HG03108 (cell line): ENCODE measurements at regions not wholly inside any gene's neighbourhood (a gene's known extent, or its start where the extent isn't known, plus 50 kb on each side); places are given as distances from the start of the nearest gene placed in this dataset.
"Not testable (repeated sequence)": the region's sequence is repeated elsewhere in the genome, so short reads cannot be mapped to it uniquely, and the experiment has no call there.

Experiments
- ATAC-seq: cut with Tn5 transposase; IDR thresholded peaks from one replicate; pipeline ENCODE4 v1.9.1; 2021; ENCODE audit warnings: moderate library complexity; ENCODE audit not compliant: unreplicated experiment

GRCh38 chr9:88287972-88288371, 100.3 kb upstream of the SPIN1 start:
- no peak for ATAC-seq

- no peak for ATAC-seq
Measured at GRCh38 chr9:88280816-88281382, 107.3 kb upstream of the SPIN1 start.

DNA sequence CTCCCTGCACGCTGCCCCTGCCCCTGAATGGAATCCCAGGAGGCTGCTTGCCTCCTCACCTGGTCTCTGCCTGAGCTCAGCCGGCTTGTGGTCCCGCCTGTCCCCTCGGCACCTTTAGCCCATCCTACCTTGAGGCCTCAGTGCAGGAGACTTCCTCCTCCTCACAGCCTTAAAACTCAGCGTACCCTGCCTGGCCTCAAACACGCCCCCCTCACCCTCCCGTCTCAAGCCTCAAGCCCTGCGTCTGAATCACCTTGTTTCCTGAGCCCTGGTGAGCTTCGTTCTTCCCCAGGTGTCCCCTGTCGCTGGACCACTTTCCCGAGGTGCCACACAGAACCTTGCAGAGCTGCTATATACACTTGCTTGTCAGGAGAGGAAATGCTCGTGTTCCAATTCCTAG, 110.2 kb upstream of the SPIN1 start:
- no peak for ATAC-seq

- ATAC-seq: no peak
Measured at GRCh38 chr9:88274078-88274477, 114.2 kb upstream of the SPIN1 start.

DNA sequence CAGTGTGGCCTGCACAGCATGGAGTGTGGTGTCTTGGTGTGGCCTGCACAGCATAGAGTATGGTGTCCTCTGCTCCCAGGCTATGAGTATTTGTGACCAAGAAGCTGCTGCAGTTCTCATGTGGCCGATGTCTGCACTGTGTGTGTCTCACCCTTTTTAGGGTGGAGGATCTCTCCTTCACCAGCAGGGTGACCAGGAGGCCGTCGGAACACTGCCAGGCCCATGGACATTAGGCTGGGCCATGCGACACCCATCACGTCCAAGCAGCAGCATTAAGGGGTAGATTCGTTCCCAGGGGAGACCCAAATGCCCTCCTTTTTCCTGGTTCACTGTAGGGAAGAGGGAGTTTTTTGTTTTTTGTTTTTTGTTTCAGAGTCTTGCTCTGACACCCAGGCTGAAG, 115.3 kb upstream of the SPIN1 start:
- no peak for ATAC-seq

GRCh38 chr9:88270413-88270812, 117.8 kb upstream of the SPIN1 start:
- ATAC-seq: no peak

- no peak for ATAC-seq
Measured at GRCh38 chr9:88268886-88269285, 119.4 kb upstream of the SPIN1 start.

- ATAC-seq: no peak
Measured at GRCh38 chr9:88267283-88267682, 121.0 kb upstream of the SPIN1 start.

DNA sequence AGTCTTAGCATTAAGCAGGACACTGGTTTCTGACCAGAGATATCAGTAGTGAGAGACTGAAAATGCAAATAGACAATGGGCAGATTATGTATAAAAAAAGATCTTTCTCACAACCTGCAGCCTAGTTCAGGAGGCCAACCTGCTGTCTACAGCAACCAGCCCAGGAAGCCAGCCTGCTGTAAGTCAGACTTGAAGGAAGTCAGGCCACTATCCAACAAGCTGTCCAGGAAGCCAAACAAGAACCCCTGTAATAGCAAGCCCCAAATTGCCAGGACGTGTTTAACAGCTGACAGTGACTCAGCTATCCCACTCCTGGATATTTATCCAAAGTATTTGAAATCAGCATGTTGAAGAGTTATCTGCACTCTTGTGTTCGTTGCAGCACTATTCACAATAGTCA, 121.8 kb upstream of the SPIN1 start:
- no peak for ATAC-seq

DNA sequence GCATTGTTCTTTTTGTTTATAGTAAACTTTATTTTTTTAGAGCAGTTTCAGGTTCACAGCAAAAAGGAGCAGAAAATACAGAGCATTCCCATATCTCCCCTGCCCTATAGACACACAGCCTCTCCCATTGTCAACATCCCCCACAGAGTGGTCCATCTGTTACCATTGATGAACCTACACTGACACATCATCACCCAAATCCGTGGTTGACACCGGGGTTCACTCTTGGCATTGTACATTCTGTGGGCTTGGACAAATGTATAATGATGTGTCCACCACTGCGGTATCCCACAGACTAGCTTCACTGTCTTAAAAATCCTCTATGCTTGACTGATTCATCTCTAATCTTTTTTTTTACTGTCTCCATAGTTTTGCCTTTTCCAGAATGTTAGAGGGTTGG, 120.7 kb upstream of the SPATA31C2 start:
- no peak for ATAC-seq

GRCh38 chr9:88258601-88259000, 120.3 kb upstream of the SPATA31C2 start:
- no peak for ATAC-seq

DNA sequence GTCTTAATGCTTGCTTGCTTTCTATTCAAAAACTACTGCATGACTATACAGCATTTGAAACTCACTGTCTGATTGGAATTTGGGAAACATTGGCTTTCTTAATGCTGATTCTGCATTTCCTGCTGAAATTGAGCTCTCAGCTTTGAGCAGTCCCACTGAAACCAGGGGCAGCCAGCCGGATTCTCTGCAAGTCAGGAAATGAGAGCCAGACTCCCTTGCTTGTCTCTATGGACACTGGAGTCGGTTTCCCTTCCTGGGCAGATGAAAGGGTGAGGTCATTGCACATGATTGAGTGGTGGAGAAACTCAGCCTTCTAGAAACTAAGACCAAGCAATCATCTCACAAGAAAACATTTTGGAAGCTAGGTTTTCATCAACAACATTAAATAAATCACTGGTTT, 119.7 kb upstream of the SPATA31C2 start:
- no peak for ATAC-seq

GRCh38 chr9:88256216-88256615, 117.9 kb upstream of the SPATA31C2 start:
- ATAC-seq: no peak

GRCh38 chr9:88255806-88256205, 117.5 kb upstream of the SPATA31C2 start:
- not testable (repeated sequence) for ATAC-seq

DNA sequence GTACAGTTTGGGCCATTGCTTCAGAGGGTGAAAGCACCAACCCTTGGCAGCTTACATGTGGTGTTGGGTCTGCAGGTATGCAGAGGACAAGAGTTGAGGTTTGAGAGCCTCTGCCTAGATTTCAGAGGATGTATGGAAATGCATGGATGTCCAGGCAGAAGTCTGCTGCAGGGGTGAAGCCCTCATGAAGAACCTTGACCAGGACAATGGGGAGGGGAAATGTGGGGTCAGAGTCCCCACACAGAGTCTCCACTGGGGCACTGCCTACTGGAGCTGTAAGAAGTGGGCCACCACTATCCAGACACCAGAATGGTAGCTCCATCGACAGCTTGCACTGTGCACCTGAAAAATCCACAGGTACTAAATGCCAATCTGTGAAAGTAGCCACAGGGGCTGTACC, 113.6 kb upstream of the SPATA31C2 start:
- ATAC-seq: no peak

DNA sequence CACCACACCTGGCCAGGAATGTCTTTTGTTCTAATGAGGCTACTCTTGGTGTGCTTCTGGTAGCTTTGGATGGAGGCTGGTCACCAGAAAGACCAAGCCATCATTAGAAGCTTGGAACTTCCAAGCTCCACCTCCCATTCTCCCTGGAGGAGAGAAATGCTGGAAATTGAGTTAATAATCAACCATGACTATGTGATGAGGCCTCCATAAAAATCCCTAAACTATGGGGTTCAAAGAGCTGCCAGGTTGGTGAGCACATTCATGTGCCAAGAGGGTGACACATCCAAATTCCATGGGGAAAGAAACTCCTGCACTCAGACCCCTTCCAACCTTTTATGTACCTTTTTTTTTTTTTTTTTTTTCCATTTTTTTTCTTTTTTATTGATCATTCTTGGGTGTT, 105.5 kb upstream of the SPATA31C2 start:
- no peak for ATAC-seq

- no peak for ATAC-seq
Measured at GRCh38 chr9:88242879-88243278, 104.6 kb upstream of the SPATA31C2 start.

DNA sequence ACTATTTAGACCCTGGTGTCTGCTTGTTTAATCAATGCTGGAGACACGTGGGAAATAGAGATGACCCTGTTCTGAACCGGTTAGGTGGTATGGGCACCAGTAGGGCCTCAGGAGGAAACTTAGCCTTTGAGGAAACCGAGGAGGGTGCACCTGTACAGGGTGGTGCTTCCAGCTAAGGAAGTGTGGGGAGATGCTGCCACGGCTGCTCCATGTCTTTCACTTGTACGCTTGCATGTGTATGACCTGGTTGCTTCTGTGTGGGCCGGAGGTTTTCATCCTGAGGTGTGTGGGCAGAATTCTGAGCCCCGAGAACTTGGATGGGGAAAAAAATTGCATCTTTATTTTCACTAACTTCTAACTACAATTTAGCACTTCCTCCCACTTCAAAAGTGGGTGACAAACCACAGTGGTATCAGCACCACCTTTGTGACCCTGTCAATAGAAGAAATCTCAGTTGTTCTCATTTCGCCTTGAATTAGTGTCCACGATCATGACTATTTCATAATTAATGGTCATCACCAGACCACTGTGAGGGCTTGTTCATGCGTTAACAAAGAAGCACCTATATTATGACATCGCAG, 99.8 kb upstream of the SPATA31C2 start:
- ATAC-seq: no peak

DNA sequence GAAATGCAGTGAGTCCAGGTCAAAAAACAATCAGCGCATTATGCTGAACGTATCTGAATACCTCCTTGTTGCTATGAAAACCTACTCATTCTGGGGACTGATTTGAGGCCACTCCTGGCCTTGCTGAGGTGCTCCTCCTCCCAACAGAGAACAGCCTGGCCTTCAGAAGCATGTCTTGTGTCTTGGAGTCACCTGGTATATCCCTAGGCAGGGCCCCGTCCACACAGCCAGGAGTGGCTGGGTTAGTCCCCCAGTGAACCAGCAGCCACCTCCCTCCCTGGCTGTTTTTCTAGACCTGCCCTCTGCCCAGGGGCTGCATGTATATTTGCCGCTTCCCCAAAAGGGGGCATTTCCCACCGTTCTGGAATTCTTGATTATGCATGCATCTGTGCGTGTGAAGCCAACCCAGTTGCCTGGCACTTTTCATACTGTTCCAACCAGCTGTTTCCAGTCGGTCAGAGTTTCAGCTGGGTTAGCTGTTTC, 99.2 kb upstream of the SPATA31C2 start:
- ATAC-seq: no peak

GRCh38 chr9:88236511-88237478, 98.5 kb upstream of the SPATA31C2 start:
- no peak for ATAC-seq

DNA sequence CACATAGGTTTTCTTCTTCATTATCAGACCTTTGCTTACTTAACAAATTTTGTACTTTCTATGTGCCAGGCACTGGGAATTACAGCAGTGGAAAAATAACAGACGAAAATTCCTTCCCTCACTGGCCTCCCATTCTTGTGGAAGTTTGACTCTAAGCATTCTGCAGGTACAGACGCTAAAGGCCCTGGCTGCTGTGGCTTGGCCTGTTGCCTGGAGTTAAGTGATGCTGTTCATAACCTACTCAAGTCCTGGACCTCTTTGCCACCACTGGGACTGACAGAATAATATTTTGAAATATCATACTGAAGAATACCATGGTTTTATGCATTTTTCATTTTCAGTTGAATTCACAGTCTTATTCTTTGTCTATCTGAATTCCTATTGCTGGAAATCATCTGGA, 97.3 kb upstream of the SPATA31C2 start:
- ATAC-seq: no peak

- no peak for ATAC-seq
Measured at GRCh38 chr9:88234114-88234513, 95.8 kb upstream of the SPATA31C2 start.
